Inferior parietal cortex (tissue), 1 donor: ENCODE measurements at regions not wholly inside any gene's neighbourhood (a gene's known extent, or its start where the extent isn't known, plus 50 kb on each side); places are given as distances from the start of the nearest gene placed in this dataset.

ENCODE experiments used
- DNase-seq: peaks from one replicate; pipeline ENCODE4 v3.0.0-alpha.2; 2016; ENCODE audit errors: extremely low spot score

- no peak for DNase-seq
Measured at GRCh38 chr10:28962768-28963167, 285.4 kb downstream of the BAMBI start.

- no peak for DNase-seq
Measured at GRCh38 chr10:28963539-28964221, 286.4 kb downstream of the BAMBI start.

- DNase-seq, result no peak
Measured at GRCh38 chr10:28965937-28966336, 288.6 kb downstream of the BAMBI start.

GRCh38 chr10:28967031-28967430 lies 289.7 kb downstream of the BAMBI start:
- no peak for DNase-seq

GRCh38 chr10:28969413-28969812 lies 292.1 kb downstream of the BAMBI start:
- no peak for DNase-seq

GRCh38 chr10:28970231-28970630 lies 292.9 kb downstream of the BAMBI start:
- DNase-seq, result no peak

GRCh38 chr10:28971255-28971654 lies 293.9 kb downstream of the BAMBI start:
- no peak for DNase-seq

- DNase-seq, result no peak
Measured at GRCh38 chr10:28971764-28972163, 294.4 kb downstream of the BAMBI start.

- no peak for DNase-seq
Measured at GRCh38 chr10:28973309-28973972, 296.1 kb downstream of the BAMBI start.

- no peak for DNase-seq
Measured at GRCh38 chr10:28975891-28976531, 298.7 kb downstream of the BAMBI start.

GRCh38 chr10:28977518-28977917 lies 300.2 kb downstream of the BAMBI start:
- no peak for DNase-seq

GRCh38 chr10:28980264-28980663 lies 302.9 kb downstream of the BAMBI start:
- DNase-seq, result no peak

- no peak for DNase-seq
Measured at GRCh38 chr10:28981007-28981406, 303.7 kb downstream of the BAMBI start.

- DNase-seq, result no peak
Measured at GRCh38 chr10:28982974-28983373, 305.7 kb downstream of the BAMBI start.

GRCh38 chr10:28983799-28984198 lies 305.1 kb upstream of the LYZL1 start:
- no peak for DNase-seq

- DNase-seq, result peak; percentile 42
Measured at GRCh38 chr10:28984431-28984830, 304.4 kb upstream of the LYZL1 start.

GRCh38 chr10:28985137-28985885 lies 303.6 kb upstream of the LYZL1 start:
- no peak for DNase-seq

- no peak for DNase-seq
Measured at GRCh38 chr10:28986117-28986792, 302.6 kb upstream of the LYZL1 start.

- no peak for DNase-seq
Measured at GRCh38 chr10:28986856-28987255, 302.0 kb upstream of the LYZL1 start.

- DNase-seq, result no peak
Measured at GRCh38 chr10:28987555-28988320, 301.1 kb upstream of the LYZL1 start.

GRCh38 chr10:28988980-28989379 lies 299.9 kb upstream of the LYZL1 start:
- DNase-seq, result no peak
